Heart left ventricle (tissue), 13 donors: ENCODE measurements at regions not wholly inside any gene's neighbourhood (a gene's known extent, or its start where the extent isn't known, plus 50 kb on each side); places are given as distances from the start of the nearest gene placed in this dataset.

Experiments
- CTCF ChIP-seq, 12 donors: fragments of 200-600 bp; sonication (generic) in 4 of 12; IDR thresholded peaks; one replicate each; pipeline versions ENCODE4 v1.5.0 to v1.8.0; 2018 to 2022; ENCODE audit warnings: antibody characterized with exemption in 12 of 12, mild to moderate bottlenecking in 5 of 12
- POLR2A ChIP-seq, 2 donors: fragments of 450-650 bp; IDR thresholded peaks; one replicate each; pipeline ENCODE4 v1.6.1; 2017; ENCODE audit warnings: antibody characterized with exemption in 2 of 2, mild to moderate bottlenecking in 2 of 2, moderate library complexity in 2 of 2
- donor health status: ischemic (EF 13 %, LVEDD 7.1; RV severe dilation, severe dysfunction).
- donor health status: DM: no; HTN: yes; CAD: no.
- donor health status: DM: no; HTN: no; CAD: no.
- donor health status: ischemic (EF 25% LVEDD 6.9; RV normal size, moderate dysfunction).
- donor health status: ischemic (EF 25% LVEDD 5.7; RV mildly dilated, moderate dysfunction).
- donor health status: ischemic (EF 35%, LVEDD 5.7; RV mildly dilated, moderate dysfunction).
- donor health status: nonischemic (EF 11% LVEDD 7.7; RV severe dilation, severe dysfunction).
- donor health status: DM: yes; HTN: yes; CAD: no.
- donor health status: PGD.
- donor health status: ischemic (EF 29% LVEDD 5.4; RV normal size, mild dysfunction).
- donor health status: nonischemic (EF 23%, LVEDD 6.1; RV moderate dilation, normal function).

- TF ChIP-seq CTCF (IDR thresholded peaks at IDR 0.05) (no peak), POLR2A (IDR thresholded peaks at IDR 0.05) (no peak)
Observed at GRCh38 chr2:150971910-150972309, 289.8 kb downstream of the RBM43 start.
